ENCODE measurements at regions not wholly inside any gene's neighbourhood (a gene's known extent, or its start where the extent isn't known, plus 50 kb on each side); places are given as distances from the start of the nearest gene placed in this dataset.

DNA sequence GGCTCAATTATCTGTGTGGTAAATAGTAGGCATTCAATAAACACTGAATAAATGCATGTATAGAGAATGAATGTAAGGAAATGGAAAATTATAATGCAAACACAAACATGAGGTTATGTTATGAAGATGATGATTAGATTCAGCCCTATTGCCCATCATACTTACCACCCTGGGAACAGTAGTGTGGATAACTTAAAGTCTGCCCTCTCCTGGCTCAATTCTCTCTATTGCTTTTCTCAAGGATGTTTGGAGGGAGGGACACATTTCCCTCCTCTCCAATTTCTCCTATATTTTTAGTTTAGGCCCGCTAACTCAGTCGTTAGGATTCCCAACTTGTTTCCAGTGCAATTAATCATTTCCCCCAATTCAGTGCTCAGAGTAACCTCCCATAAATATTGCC is 101.5 kb upstream of the TNR start:
- ATAC-seq, result no peak
- H3K4me2 ChIP-seq (ENCODE audit: control insufficient read depth, insufficient read depth), result no peak overlapping the region
- POLR2A ChIA-PET, result no interaction called here
- H3K27me3 ChIP-seq (replicated peaks in 1 of 2; ENCODE audit: control insufficient read depth in 2 of 2, insufficient read depth in 2 of 2, low read length in 1 of 2), result peaks cover 0 to 3% of the 10 kb centered on the region in 2 experiments; a peak in 1 of 4 replicates
- SMC1A ChIA-PET (ENCODE audit: uncharacterized antibody, unreplicated experiment), result no interaction called here
- H3K4me3 ChIP-seq, result no peak overlapping the region
- RAD21 ChIA-PET (ENCODE audit: unreplicated experiment), result no interaction called here
- H3K4me1 ChIP-seq (ENCODE audit: control insufficient read depth, insufficient read depth, low read length), result no peaks in the 10 kb centered on the region
- H3K27ac ChIP-seq (ENCODE audit: control insufficient read depth, insufficient read depth), result no peak overlapping the region
- no peaks in the 10 kb centered on the region for H3K36me3 ChIP-seq (ENCODE audit: control insufficient read depth in 2 of 2, insufficient read depth in 2 of 2, low read length in 1 of 2)
- no peak for FAIRE-seq
- H3K79me2 ChIP-seq (ENCODE audit: control insufficient read depth, insufficient read depth, low read length), result no peaks in the 10 kb centered on the region
- in situ Hi-C loops (cut with MboI) (no loop called here), intact Hi-C loops (cut with micrococcal nuclease; ENCODE audit: unreplicated experiment) (no loop called here)
- no peaks in the 10 kb centered on the region for H3K9me3 ChIP-seq (replicated peaks; ENCODE audit: control insufficient read depth, insufficient read depth, low read length)
- no peak overlapping the region for H3K9ac ChIP-seq (ENCODE audit: control insufficient read depth, insufficient read depth, low read length)
- no TSS peak for BruUV-seq (replicated peaks)
- H4K20me1 ChIP-seq (ENCODE audit: control insufficient read depth, insufficient read depth), result no peaks in the 10 kb centered on the region
- WGBS (ENCODE audit: insufficient coverage, insufficient replicate concordance, low lambda C conversion rate, missing lambda C conversion rate), result 22% methylated on average over 2 of the region's 2 CpGs
- no peak for DNase-seq (ENCODE audit: low read depth, low spot score)
- CTCF ChIA-PET, result interaction anchor here (1.0 kb wide), 1 partner anchor 20 kb away, joined by 3 read pairs; no protein-coding TSS in a partner anchor
- no peak overlapping the region for H2AFZ ChIP-seq (ENCODE audit: control insufficient read depth, low read depth, low read length)
- TF ChIP-seq CHD4 (IDR thresholded peaks at IDR 0.05), result no peak
- no peak for TF ChIP-seq SP1 (IDR thresholded peaks at IDR 0.05; ENCODE audit: low read depth, low read length)
- TF ChIP-seq SIX5 (IDR thresholded peaks at IDR 0.05; ENCODE audit: low read depth, low read length, severe bottlenecking), result no peak
- no peak for TF ChIP-seq BCLAF1 (IDR thresholded peaks at IDR 0.05)
- TF ChIP-seq IKZF2 (IDR thresholded peaks at IDR 0.05), result no peak
- no peak for TF ChIP-seq MLLT1 (IDR thresholded peaks at IDR 0.05)
- TF ChIP-seq, protein P1, sequence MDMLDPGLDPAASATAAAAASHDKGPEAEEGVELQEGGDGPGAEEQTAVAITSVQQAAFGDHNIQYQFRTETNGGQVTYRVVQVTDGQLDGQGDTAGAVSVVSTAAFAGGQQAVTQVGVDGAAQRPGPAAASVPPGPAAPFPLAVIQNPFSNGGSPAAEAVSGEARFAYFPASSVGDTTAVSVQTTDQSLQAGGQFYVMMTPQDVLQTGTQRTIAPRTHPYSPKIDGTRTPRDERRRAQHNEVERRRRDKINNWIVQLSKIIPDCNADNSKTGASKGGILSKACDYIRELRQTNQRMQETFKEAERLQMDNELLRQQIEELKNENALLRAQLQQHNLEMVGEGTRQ (IDR thresholded peaks at IDR 0.05; ENCODE audit: borderline replicate concordance, low read depth, low read length), result no peak
- TF ChIP-seq, protein P2, sequence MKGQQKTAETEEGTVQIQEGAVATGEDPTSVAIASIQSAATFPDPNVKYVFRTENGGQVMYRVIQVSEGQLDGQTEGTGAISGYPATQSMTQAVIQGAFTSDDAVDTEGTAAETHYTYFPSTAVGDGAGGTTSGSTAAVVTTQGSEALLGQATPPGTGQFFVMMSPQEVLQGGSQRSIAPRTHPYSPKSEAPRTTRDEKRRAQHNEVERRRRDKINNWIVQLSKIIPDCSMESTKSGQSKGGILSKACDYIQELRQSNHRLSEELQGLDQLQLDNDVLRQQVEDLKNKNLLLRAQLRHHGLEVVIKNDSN (IDR thresholded peaks at IDR 0.05; ENCODE audit: borderline replicate concordance, extremely low read length, insufficient read depth, low read depth, low read length), result no peak
- no peak for TF ChIP-seq ATF7 (IDR thresholded peaks at IDR 0.05; ENCODE audit: low read depth)
- no peak for TF ChIP-seq PAX8 (IDR thresholded peaks at IDR 0.05)
- TF ChIP-seq, protein P3, sequence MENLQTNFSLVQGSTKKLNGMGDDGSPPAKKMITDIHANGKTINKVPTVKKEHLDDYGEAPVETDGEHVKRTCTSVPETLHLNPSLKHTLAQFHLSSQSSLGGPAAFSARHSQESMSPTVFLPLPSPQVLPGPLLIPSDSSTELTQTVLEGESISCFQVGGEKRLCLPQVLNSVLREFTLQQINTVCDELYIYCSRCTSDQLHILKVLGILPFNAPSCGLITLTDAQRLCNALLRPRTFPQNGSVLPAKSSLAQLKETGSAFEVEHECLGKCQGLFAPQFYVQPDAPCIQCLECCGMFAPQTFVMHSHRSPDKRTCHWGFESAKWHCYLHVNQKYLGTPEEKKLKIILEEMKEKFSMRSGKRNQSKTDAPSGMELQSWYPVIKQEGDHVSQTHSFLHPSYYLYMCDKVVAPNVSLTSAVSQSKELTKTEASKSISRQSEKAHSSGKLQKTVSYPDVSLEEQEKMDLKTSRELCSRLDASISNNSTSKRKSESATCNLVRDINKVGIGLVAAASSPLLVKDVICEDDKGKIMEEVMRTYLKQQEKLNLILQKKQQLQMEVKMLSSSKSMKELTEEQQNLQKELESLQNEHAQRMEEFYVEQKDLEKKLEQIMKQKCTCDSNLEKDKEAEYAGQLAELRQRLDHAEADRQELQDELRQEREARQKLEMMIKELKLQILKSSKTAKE (IDR thresholded peaks at IDR 0.05; ENCODE audit: low read depth, poor library complexity, severe bottlenecking), result no peak
- TF ChIP-seq NRF1 (conservative IDR thresholded peaks at IDR 0.05; ENCODE audit: low read depth, low read length), result no peak
- TF ChIP-seq SMC3 (IDR thresholded peaks at IDR 0.05; ENCODE audit: borderline replicate concordance, low read length), result no peak
- no peak for TF ChIP-seq JUNB (IDR thresholded peaks at IDR 0.05)
- no peak for TF ChIP-seq POU2F2 (IDR thresholded peaks at IDR 0.05; ENCODE audit: borderline replicate concordance, low read depth, low read length)
- TF ChIP-seq GABPA (IDR thresholded peaks at IDR 0.05; ENCODE audit: low read depth), result no peak
- no peak for TF ChIP-seq POLR2AphosphoS5 (IDR thresholded peaks at IDR 0.05; ENCODE audit: low read length)
- no peak for TF ChIP-seq ZNF384 (IDR thresholded peaks at IDR 0.05; ENCODE audit: borderline replicate concordance, low read depth, low read length)
- no peak for TF ChIP-seq NBN (IDR thresholded peaks at IDR 0.05)
